ENCODE measurements at regions not wholly inside any gene's neighbourhood (a gene's known extent, or its start where the extent isn't known, plus 50 kb on each side); places are given as distances from the start of the nearest gene placed in this dataset.
A peak's percentile ranks its signal among the peaks of the same experiment; 100 is the strongest.

GRCh38 chr22:19621373-19622060 is 92.8 kb upstream of the SEPTIN5 start:
- DNase-seq (ENCODE audit: low read depth), result no peak

GRCh38 chr22:19622061-19622441 is 92.3 kb upstream of the SEPTIN5 start:
- DNase-seq (ENCODE audit: low read depth), result no peak

DNA sequence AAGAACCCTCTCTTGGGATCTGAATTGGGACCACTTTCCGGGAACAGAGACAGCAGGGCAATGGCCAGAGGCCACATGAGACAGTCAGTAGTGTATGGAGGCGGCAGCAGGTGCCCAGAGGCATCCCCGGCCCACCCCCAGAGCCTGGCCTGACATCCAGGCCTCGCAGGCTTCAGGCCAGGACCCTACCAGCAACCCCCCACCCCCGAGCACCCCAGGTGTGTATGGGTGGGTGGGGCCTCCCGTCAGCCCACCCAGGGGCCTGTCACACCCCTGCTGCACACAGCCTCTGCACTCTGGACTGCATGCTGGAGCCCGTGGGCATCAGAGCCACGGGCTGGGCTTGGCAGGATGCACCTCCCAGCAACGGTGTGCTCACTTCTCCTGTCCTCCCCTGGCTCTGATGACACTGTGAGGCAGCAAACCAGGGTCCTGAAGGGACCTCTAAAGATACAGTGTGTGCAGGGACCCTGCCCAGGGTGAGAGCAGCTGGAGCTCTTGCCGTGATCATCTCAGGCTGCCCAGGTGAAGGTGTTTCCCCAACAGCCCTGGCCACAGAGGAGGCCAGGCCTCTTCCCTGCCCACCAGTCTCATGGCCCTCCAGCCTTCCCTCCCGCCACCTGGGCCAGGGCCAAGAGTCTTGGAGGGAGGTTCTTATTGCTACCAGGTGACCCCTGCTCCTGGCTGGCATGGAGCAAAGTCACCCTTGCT is 88.8 kb upstream of the SEPTIN5 start:
- DNase-seq (ENCODE audit: low read depth), result no peak

- DNase-seq (ENCODE audit: low read depth), result no peak
Measured at GRCh38 chr22:19626042-19626587, 88.2 kb upstream of the SEPTIN5 start.

GRCh38 chr22:19626666-19627065 is 87.6 kb upstream of the SEPTIN5 start:
- no peak for DNase-seq (ENCODE audit: low read depth)

- DNase-seq (ENCODE audit: low read depth), result no peak
Measured at GRCh38 chr22:19628038-19628776, 86.1 kb upstream of the SEPTIN5 start.

DNA sequence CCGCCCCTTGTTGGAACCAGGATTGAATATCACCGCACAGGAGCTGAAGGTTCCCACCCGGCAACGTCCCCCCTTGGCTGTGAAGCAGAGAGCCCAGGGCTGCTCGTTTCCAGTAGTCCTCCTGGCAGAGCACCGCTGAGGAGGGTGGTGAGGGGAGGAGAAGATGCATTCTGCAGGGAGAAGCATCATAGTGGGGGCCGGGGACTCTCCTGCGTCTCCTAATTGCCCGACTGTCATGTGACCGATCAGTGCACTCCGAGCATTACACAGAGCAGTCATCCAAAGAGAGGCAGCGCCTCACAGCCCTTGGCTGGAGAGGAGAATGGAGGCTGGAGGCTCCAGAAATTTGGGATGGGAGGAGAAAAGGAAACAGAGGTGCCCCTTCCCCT is 85.0 kb upstream of the SEPTIN5 start:
- no peak for DNase-seq (ENCODE audit: low read depth)

GRCh38 chr22:19629720-19630419 is 84.4 kb upstream of the SEPTIN5 start:
- DNase-seq (ENCODE audit: low read depth), result peak; percentile 43

DNA sequence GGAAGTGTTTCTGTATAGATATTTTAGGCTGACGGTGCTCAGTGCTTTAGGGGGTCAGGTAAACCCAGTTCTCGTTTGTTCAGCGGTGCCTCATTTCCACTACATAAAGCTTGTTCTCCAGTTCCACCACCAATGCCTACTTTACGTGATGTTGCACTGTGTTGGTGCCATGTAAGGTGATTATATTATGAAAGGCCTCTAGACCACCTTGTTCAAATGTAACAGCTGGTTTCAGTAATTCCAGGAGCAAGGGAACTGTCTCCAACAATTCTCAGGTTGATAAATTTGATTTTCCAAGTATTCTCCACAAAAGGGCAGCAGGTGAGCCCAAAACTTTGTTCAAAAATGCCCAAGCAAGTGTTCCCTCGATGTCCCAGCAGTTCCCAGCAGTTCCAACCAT is 83.7 kb upstream of the SEPTIN5 start:
- no peak for DNase-seq (ENCODE audit: low read depth)

DNA sequence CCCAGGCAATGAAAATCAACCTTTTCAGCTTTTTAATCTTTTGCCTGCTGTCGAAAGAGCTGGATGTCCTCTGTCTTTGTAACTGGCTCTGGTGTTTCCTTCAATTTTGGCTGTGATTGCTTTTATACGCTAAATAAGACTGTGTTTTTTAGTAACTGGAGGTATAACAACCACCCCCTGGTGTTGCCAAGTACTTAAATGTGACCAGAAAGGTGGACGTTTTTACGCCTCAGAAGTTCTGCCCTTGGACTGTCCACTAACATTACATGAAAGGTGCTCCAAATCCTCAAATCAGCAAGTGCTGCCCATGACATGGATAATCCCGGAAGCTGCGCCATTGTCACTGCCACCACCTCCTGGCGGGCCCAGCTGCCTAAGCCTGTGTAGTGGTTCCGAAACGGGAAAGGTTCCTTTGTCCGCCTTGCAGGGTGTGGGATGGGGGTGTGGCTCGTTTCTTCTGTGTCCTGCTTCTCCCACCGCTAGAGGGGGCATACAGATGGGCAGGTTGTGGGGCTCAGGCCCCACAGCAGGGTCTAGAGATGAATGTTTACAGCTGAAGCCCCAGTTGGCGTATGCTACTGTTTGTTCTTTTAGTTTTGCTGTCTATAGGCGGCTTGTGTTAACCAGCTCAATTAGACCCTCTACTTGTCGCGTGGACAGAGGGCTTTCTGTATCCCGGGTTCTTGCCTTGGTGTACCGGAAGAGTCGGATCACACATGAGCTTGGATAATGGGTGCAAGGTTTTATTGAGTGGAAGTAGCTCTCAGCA is 82.2 kb upstream of the SEPTIN5 start:
- peak; percentile 5 for DNase-seq (ENCODE audit: low read depth)

DNA sequence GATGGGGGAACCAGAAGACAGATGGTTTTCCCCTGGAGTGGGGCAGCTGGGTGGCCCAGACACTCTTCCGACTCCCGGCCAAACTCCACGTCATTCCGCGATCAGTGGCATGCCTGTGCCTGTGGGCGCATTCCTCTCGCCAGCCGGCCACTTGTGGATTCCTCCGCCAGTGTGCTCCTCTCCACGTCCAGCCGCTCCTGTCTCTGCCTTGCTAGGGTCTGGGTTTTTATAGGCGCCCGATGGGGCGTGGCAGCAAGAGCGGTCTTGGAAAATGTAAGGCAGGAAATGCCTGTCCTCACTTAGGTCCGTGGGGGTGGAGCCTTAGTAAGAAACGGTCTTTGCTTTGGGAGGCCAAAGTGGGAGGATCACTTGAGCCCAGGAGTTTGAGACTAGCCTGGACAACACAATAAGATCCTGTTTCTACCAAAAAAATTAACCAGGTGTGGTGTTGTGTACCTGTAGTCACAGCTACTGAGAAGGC is 81.6 kb upstream of the SEPTIN5 start:
- no peak for DNase-seq (ENCODE audit: low read depth)

DNA sequence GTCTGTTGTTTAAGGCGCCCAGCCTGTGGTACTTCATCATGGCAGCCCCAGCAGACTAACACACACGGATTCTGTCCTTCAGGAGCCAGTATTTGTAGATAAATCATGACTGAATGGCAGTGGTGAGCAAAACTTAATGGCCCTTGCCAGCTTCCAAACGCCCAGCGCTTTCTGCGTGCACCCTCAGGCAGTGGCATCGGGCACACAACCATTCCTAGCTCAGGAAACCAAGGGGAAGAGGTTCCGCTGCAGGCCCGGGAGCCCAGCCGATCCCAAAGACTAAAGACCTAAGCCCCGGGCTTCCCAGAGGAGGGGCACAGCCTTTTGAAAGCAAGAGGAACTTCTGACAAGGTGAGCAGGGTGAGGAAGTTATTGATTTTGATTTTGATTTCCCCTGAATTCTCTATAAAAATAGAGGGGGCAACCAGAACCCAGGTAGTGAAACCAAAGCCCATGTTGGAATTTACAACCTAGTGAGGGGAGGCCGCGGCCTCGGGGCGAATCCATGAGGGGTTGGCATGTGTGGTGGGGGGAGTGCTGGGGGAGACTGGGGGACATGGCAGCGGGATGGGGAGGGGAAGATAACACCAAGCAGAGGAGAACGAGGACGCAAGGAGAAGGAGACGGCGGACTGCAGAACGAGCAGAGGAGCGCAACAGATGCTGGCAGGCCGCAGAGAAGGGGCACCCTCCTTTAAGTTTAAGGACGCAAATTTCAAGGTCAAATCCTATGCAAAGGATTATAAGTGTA is 79.9 kb upstream of the SEPTIN5 start:
- no peak for DNase-seq (ENCODE audit: low read depth)

DNA sequence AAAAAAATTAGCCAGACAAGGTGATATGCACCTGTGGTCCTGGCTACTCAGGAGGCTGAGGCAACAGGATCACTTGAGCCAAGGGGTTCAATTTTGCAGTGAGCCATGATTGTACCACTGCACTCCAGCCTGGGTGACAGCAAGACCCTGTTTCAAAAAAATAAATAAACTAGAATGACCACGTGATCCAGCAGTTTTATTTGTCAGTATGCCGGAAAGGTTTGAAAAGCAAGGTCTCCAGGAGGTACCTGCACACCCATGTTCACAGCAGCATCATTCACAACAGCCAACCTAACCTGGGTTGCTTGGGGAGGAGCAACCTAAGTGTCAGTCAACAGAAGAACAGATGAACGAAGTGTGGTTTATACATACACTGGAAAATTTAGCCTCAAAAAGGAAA is 78.7 kb upstream of the SEPTIN5 start:
- no peak for DNase-seq (ENCODE audit: low read depth)

DNA sequence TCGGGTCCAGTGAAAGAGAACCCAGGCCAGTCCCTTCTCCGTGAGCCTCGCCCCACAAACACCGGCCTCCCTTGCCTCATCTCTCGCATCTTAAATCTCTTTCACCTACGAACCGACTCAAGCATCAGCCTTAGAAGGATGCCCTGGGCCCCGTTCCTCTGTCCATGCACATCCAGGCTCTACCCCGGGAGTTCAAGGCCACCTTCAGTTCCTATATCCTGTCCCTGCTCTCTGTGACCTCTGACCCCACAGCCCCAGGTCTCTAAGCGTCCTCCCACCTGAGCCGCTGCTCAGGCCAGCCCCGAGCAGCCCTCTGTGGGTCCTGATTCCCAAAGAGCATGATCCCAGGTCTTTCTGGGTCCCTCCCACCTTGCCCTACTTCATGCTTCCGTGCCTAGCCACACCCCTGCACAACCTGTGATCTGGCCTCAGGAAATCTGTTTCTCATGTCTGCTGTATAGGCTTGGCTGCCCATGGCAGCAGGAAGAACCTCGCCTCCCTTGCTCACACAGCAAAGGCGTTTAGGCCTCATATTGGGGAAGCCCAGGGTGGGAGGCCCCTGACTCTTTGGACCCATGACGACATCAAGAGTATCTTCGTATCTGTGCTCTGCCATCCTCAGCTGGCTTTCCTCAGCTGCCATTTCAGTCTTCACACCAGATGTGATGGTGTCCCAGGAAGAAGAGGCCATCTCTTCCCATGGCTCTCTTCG is 77.5 kb upstream of the SEPTIN5 start:
- DNase-seq (ENCODE audit: low read depth), result no peak

DNA sequence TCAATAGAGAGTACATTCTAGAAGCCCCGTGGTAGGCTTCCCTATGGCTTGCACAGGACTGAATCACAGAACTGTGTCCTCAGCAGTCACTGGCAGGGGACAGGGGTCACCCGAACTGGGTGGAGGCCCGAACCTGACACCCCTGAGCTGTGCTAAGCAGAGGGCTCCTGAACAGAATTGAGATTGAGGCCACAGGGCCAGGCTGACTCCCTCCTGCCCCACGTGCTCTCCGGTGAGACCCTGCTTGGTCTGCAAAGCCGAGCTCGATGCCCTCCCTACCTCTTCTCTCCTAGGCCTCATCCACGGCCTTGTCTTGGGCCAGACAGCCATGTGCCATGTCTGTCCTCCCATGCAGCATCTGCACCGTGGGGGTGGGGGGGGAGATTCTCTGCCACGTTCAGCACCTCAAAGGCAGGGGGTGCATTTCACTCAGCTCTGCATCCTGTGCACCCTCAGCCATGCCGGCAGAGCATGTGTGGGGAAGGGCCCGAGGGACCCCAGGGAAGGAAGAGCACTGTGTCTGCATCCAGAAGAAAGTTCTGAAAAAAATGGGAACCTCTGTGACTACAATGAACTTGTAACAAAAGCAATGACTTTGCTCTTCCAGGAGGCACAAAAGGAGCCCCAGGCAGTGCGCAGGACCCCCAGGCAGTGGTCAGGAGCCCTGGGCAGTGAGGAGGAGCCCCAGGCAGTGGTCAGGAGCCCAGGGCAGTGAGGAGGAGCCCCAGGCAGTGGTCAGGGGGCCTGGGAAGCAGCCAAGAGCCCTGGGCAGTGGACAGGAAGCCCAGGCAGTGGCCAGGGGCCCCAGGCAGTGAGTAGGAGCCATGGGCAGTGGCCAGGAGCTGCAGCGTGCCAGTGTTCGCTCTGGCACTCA is 76.7 kb upstream of the SEPTIN5 start:
- no peak for DNase-seq (ENCODE audit: low read depth)

GRCh38 chr22:19638282-19639015 is 75.9 kb upstream of the SEPTIN5 start:
- DNase-seq (ENCODE audit: low read depth), result no peak

DNA sequence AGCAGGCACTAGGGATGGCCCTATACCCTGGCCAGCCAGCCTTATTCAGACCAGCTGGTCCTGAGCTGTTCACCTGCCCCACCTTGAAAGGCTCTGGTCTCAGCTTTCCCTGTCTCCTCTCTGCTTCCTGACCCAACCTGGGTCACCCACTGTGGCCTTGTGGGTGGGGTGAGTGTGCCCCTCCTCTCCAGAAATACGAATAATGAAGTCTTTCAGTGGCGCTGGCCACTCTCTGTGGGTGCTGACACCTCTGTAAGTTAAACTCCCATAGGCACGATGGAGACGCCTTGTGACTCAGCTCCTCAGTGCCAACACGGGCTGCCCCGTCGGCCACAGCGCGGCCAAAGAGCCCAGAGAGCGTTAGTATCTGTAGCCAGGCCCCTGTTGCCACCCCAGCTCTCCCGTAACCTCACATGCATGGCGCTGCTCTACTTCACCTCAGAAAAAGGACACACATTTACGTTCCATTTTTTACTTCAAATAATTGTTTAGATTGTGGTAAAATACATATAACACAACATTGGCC is 74.6 kb upstream of the SEPTIN5 start:
- DNase-seq (ENCODE audit: low read depth), result no peak

GRCh38 chr22:19640306-19640705 is 74.0 kb upstream of the SEPTIN5 start:
- no peak for DNase-seq (ENCODE audit: low read depth)
